ENCODE measurements at regions not wholly inside any gene's neighbourhood (a gene's known extent, or its start where the extent isn't known, plus 50 kb on each side); places are given as distances from the start of the nearest gene placed in this dataset.
"Not testable (repeated sequence)": the region's sequence is repeated elsewhere in the genome, so short reads cannot be mapped to it uniquely, and the experiment has no call there.

DNA sequence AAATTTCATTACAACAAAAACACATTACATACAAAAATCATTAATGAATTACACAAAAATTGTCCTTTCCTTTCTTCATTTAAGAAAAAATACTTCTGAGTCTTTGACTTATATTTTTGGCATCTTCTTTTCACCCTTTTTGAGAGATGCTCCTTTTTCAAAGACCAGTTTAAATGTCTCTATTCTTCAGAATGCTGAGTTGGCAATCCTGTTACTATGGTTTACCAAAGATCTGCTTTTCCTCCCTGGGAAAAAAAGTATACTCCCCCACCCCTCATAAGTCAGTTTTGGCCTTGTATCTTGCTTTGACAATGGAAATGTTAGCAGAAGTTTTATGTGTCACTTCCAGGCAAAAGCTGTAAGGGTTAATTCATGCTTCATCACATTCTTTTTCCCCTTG is 198.4 kb upstream of the GRM3 start:
- no peak overlapping the region for H3K4me3 ChIP-seq (ENCODE audit: low read length)
- TF ChIP-seq, protein P1, sequence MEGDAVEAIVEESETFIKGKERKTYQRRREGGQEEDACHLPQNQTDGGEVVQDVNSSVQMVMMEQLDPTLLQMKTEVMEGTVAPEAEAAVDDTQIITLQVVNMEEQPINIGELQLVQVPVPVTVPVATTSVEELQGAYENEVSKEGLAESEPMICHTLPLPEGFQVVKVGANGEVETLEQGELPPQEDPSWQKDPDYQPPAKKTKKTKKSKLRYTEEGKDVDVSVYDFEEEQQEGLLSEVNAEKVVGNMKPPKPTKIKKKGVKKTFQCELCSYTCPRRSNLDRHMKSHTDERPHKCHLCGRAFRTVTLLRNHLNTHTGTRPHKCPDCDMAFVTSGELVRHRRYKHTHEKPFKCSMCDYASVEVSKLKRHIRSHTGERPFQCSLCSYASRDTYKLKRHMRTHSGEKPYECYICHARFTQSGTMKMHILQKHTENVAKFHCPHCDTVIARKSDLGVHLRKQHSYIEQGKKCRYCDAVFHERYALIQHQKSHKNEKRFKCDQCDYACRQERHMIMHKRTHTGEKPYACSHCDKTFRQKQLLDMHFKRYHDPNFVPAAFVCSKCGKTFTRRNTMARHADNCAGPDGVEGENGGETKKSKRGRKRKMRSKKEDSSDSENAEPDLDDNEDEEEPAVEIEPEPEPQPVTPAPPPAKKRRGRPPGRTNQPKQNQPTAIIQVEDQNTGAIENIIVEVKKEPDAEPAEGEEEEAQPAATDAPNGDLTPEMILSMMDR (IDR thresholded peaks at IDR 0.05; ENCODE audit: insufficient read depth, low read depth, low read length, missing control alignments) = no peak
- DNase-seq (ENCODE audit: low read depth) = no peak

- H3K4me3 ChIP-seq (ENCODE audit: low read length) = no peak overlapping the region
- TF ChIP-seq, protein P1 (IDR thresholded peaks at IDR 0.05; ENCODE audit: insufficient read depth, low read depth, low read length, missing control alignments) = no peak
- no peak for DNase-seq (ENCODE audit: low read depth)
These were observed 199.5 kb upstream of the GRM3 start for GRCh38 chr7:86444245-86444644.

- not testable (repeated sequence) for H3K4me3 ChIP-seq (ENCODE audit: low read length); DNase-seq (ENCODE audit: low read depth)
These were observed 203.3 kb upstream of the GRM3 start for GRCh38 chr7:86440420-86440819.

GRCh38 chr7:86437951-86438450 is 205.7 kb upstream of the GRM3 start:
- no peak for DNase-seq (ENCODE audit: low read depth)
- TF ChIP-seq, protein P1 (IDR thresholded peaks at IDR 0.05; ENCODE audit: insufficient read depth, low read depth, low read length, missing control alignments) = no peak
- H3K4me3 ChIP-seq (ENCODE audit: low read length) = no peak overlapping the region

DNA sequence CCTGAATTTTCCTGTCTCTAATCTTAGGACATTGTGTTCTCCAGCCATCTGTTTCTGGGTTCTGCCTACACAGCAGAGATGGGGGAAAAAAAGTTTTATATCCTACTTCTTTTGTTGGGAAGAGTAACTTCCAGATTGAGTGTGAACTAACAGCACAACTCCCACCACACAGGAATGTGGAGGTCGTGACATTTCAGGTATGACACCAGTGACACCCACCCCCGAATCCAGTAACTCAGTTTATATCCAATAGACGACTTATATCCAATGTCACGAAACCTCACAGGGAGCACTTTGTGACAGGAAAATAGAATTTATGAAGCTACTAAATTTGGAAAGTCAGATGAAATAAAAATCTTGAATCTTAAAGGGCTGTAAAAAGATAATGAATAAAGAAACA is 211.9 kb upstream of the GRM3 start:
- H3K4me3 ChIP-seq (ENCODE audit: low read length) = no peak overlapping the region
- DNase-seq (ENCODE audit: low read depth) = no peak
- TF ChIP-seq, protein P1 (IDR thresholded peaks at IDR 0.05; ENCODE audit: insufficient read depth, low read depth, low read length, missing control alignments) = no peak

GRCh38 chr7:86411814-86412213 is 231.9 kb upstream of the GRM3 start:
- peak; percentile 24 for DNase-seq (ENCODE audit: low read depth)
- TF ChIP-seq, protein P1 (IDR thresholded peaks at IDR 0.05; ENCODE audit: insufficient read depth, low read depth, low read length, missing control alignments) = no peak
- H3K4me3 ChIP-seq (ENCODE audit: low read length) = no peak overlapping the region

DNA sequence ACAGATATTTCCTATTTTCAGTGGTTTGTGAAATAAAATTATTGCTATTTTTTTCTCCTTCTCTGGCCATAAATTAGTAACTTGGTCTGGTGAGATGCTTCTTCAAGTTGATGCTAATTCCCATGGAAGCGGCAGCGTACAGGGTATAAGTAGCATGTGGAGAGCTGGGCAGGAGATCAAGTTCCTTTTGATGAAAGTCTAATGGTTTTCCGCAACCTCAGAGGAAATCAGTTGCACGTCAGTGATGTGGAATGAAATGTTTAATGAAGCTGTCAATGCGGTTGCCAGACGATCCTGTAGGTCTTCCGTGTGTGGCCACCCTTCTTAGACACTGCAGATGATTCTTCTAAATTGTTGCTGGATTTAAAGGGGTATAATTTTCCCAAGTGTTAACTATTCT is 236.4 kb upstream of the GRM3 start:
- TF ChIP-seq, protein P1 (IDR thresholded peaks at IDR 0.05; ENCODE audit: insufficient read depth, low read depth, low read length, missing control alignments) = no peak
- DNase-seq (ENCODE audit: low read depth) = no peak
- no peak overlapping the region for H3K4me3 ChIP-seq (ENCODE audit: low read length)

All from epithelial cell of esophagus (primary cell).